ENCODE measurements at regions not wholly inside any gene's neighbourhood (a gene's known extent, or its start where the extent isn't known, plus 50 kb on each side); places are given as distances from the start of the nearest gene placed in this dataset.
"Not testable (repeated sequence)": the region's sequence is repeated elsewhere in the genome, so short reads cannot be mapped to it uniquely, and the experiment has no call there.

DNA sequence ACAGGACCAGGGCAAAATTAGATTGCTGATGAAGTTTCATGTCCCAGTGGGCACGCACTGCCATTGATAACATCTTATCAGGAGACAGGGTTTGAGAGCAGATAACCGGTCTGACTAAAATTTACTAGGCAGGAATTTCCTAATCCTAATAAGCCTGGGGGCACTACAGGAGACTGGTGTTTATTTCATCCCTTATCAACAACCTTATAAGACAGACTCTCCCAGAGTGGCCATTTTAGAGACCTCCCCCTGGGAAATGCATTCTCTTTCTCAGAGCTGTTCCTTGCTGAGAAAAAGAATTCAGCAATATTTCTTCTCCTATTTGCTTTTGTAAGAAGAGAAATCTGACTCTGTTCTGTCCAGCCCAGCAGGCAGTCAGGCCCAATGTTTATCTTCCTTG, 423.4 kb upstream of the IMPG1 start:
- no peak for DNase-seq (ENCODE audit: low read depth)
- H3K4me3 ChIP-seq (ENCODE audit: low read depth, low read length), result no peak overlapping the region
- TF ChIP-seq, protein P1, sequence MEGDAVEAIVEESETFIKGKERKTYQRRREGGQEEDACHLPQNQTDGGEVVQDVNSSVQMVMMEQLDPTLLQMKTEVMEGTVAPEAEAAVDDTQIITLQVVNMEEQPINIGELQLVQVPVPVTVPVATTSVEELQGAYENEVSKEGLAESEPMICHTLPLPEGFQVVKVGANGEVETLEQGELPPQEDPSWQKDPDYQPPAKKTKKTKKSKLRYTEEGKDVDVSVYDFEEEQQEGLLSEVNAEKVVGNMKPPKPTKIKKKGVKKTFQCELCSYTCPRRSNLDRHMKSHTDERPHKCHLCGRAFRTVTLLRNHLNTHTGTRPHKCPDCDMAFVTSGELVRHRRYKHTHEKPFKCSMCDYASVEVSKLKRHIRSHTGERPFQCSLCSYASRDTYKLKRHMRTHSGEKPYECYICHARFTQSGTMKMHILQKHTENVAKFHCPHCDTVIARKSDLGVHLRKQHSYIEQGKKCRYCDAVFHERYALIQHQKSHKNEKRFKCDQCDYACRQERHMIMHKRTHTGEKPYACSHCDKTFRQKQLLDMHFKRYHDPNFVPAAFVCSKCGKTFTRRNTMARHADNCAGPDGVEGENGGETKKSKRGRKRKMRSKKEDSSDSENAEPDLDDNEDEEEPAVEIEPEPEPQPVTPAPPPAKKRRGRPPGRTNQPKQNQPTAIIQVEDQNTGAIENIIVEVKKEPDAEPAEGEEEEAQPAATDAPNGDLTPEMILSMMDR (IDR thresholded peaks at IDR 0.05; ENCODE audit: insufficient read depth, low read depth, low read length, missing control alignments), result no peak

DNA sequence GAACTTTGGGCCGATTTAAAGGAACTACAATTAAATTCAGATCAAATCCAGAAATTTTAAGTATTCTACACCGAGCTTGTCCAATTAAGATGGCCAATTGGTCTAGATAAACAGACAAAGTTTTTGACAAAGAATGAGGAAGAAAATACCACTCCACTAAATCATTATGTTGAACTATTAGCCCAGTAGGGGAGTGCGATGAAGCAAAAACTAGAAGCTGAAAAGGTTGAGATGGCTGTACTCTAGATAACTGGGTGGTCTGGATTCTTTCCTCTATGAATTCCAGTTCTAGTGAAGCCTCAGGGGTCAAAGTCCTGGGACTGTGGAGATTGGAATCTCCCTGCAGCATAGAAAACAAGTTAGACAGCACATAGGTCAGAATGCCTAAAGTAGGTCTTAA, 418.9 kb upstream of the IMPG1 start:
- not testable (repeated sequence) for H3K4me3 ChIP-seq (ENCODE audit: low read depth, low read length); DNase-seq (ENCODE audit: low read depth)

GRCh38 chr6:76490456-76490855, 418.0 kb upstream of the IMPG1 start:
- TF ChIP-seq, protein P1 (IDR thresholded peaks at IDR 0.05; ENCODE audit: insufficient read depth, low read depth, low read length, missing control alignments), result no peak
- no peak for DNase-seq (ENCODE audit: low read depth)
- no peak overlapping the region for H3K4me3 ChIP-seq (ENCODE audit: low read depth, low read length)

GRCh38 chr6:76481101-76481500, 408.6 kb upstream of the IMPG1 start:
- DNase-seq (ENCODE audit: low read depth), result no peak
- TF ChIP-seq, protein P1 (IDR thresholded peaks at IDR 0.05; ENCODE audit: insufficient read depth, low read depth, low read length, missing control alignments), result no peak
- no peak overlapping the region for H3K4me3 ChIP-seq (ENCODE audit: low read depth, low read length)

DNA sequence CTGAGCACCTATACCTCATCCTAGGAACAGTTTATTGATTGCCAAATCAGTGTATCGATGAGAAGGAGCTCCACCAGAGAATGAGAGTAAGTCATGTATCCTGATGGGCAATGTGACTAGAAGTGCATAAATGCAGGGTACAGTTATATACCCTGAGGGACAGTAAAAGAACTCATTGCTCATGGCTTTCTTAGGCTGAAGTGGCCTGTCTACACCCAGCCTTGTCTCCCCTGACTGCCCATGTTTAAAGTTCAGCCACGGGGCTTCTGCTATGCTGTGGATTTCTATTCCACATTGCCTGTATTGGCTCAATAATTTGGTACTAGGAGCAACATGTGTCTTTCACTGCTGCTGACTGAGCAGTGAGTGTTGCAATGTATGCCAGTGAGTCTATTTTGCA, 400.4 kb upstream of the IMPG1 start:
- no peak overlapping the region for H3K4me3 ChIP-seq (ENCODE audit: low read depth, low read length)
- TF ChIP-seq, protein P1 (IDR thresholded peaks at IDR 0.05; ENCODE audit: insufficient read depth, low read depth, low read length, missing control alignments), result no peak
- DNase-seq (ENCODE audit: low read depth), result no peak

DNA sequence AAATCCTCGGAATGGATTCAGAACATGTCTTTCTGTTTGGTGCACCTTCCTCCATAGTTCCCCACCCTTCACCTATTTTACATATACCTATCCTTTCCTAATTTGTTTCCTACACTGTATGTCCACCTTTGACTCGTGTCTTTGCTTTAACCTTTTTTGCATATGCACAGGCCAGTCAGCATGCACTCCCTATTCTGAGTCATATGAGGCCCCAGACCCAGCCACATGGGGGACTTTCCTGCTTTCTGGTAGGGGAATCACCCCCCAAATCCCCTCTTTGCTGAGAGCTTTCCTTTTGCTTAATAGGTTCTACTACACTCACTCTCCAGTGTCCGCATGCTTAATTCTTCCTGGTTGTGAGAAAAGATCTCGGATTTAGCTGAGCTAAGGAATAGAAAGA, 393.8 kb upstream of the IMPG1 start:
- no peak overlapping the region for H3K4me3 ChIP-seq (ENCODE audit: low read depth, low read length)
- TF ChIP-seq, protein P1 (IDR thresholded peaks at IDR 0.05; ENCODE audit: insufficient read depth, low read depth, low read length, missing control alignments), result no peak
- DNase-seq (ENCODE audit: low read depth), result peak; percentile 35

GRCh38 chr6:76465410-76465809, 392.9 kb upstream of the IMPG1 start:
- DNase-seq (ENCODE audit: low read depth), result no peak
- no peak overlapping the region for H3K4me3 ChIP-seq (ENCODE audit: low read depth, low read length)
- TF ChIP-seq, protein P1 (IDR thresholded peaks at IDR 0.05; ENCODE audit: insufficient read depth, low read depth, low read length, missing control alignments), result no peak
